ENCODE measurements at regions not wholly inside any gene's neighbourhood (a gene's known extent, or its start where the extent isn't known, plus 50 kb on each side); places are given as distances from the start of the nearest gene placed in this dataset.

- TF ChIP-seq EZH2phosphoT487 (IDR thresholded peaks at IDR 0.05; ENCODE audit: low read depth, severe bottlenecking, unreplicated experiment) = no peak
- TF ChIP-seq CTCF (IDR thresholded peaks at IDR 0.05; ENCODE audit: poor library complexity) = no peak
- TF ChIP-seq EZH2 (IDR thresholded peaks at IDR 0.05; ENCODE audit: borderline replicate concordance) = no peak
- Histone ChIP-seq H2AFZ (no peak overlapping the region), H3K27ac (no peak overlapping the region), H3K79me2 (no peaks in the 10 kb centered on the region), H3K9me3 (ENCODE audit: low read depth) (no peaks in the 10 kb centered on the region), H3K4me1 (ENCODE audit: insufficient read depth) (no peaks in the 10 kb centered on the region), H3K4me3 (no peak overlapping the region), H3K9me2 (replicated peaks; ENCODE audit: insufficient read depth) (no peaks in the 10 kb centered on the region), H3K4me2 (no peak overlapping the region), H3K36me3 (replicated peaks; ENCODE audit: insufficient read depth, low read depth) (no peaks in the 10 kb centered on the region), H3K27me3 (no peaks in the 10 kb centered on the region), H4K20me1 (ENCODE audit: insufficient read depth, poor library complexity, severe bottlenecking) (no peaks in the 10 kb centered on the region)
- no peak for DNase-seq (ENCODE audit: low spot score)
- 67% methylated on average over 1 of the region's 1 CpG for WGBS (ENCODE audit: low lambda C conversion rate, missing lambda C conversion rate)
Measured at GRCh38 chr6:92188016-92188415, 1231.3 kb downstream of the EPHA7 start.

- no peaks in the 10 kb centered on the region for H3K9me3 ChIP-seq (ENCODE audit: low read depth)
- 68% methylated on average over 3 of the region's 3 CpGs for WGBS (ENCODE audit: low lambda C conversion rate, missing lambda C conversion rate)
Measured at GRCh38 chr6:92184933-92185332, 1234.4 kb downstream of the EPHA7 start.

GRCh38 chr6:92181347-92181746, 1238.0 kb downstream of the EPHA7 start:
- no peaks in the 10 kb centered on the region for H3K79me2 ChIP-seq
- no peaks in the 10 kb centered on the region for H3K36me3 ChIP-seq (replicated peaks; ENCODE audit: insufficient read depth, low read depth)
- TF ChIP-seq EZH2 (IDR thresholded peaks at IDR 0.05; ENCODE audit: borderline replicate concordance) = no peak
- TF ChIP-seq CTCF (IDR thresholded peaks at IDR 0.05; ENCODE audit: poor library complexity) = no peak
- TF ChIP-seq EZH2phosphoT487 (IDR thresholded peaks at IDR 0.05; ENCODE audit: low read depth, severe bottlenecking, unreplicated experiment) = no peak
- H3K9me2 ChIP-seq (replicated peaks; ENCODE audit: insufficient read depth) = no peaks in the 10 kb centered on the region
- no peak overlapping the region for H2AFZ ChIP-seq
- H3K4me2 ChIP-seq = no peak overlapping the region
- H3K9me3 ChIP-seq (ENCODE audit: low read depth) = no peaks in the 10 kb centered on the region
- no peak overlapping the region for H3K27ac ChIP-seq
- no peaks in the 10 kb centered on the region for H4K20me1 ChIP-seq (ENCODE audit: insufficient read depth, poor library complexity, severe bottlenecking)
- no peaks in the 10 kb centered on the region for H3K27me3 ChIP-seq
- DNase-seq (ENCODE audit: low spot score) = no peak
- WGBS (ENCODE audit: low lambda C conversion rate, missing lambda C conversion rate) = 95% methylated on average over 4 of the region's 4 CpGs
- no peak overlapping the region for H3K4me3 ChIP-seq
- H3K4me1 ChIP-seq (ENCODE audit: insufficient read depth) = no peaks in the 10 kb centered on the region

More at GRCh38 chr6:92184933-92185332, 1234.4 kb downstream of the EPHA7 start:
- H3K4me3 ChIP-seq = no peak overlapping the region
- H3K79me2 ChIP-seq = no peaks in the 10 kb centered on the region
- H3K36me3 ChIP-seq (replicated peaks; ENCODE audit: insufficient read depth, low read depth) = no peaks in the 10 kb centered on the region
- H3K4me2 ChIP-seq = no peak overlapping the region
- H3K9me2 ChIP-seq (replicated peaks; ENCODE audit: insufficient read depth) = no peaks in the 10 kb centered on the region
- no peak overlapping the region for H3K27ac ChIP-seq
- H4K20me1 ChIP-seq (ENCODE audit: insufficient read depth, poor library complexity, severe bottlenecking) = no peaks in the 10 kb centered on the region
- no peaks in the 10 kb centered on the region for H3K4me1 ChIP-seq (ENCODE audit: insufficient read depth)
- DNase-seq (ENCODE audit: low spot score) = no peak
- H3K27me3 ChIP-seq = no peaks in the 10 kb centered on the region
- H2AFZ ChIP-seq = no peak overlapping the region
- TF ChIP-seq CTCF (IDR thresholded peaks at IDR 0.05; ENCODE audit: poor library complexity) (no peak), EZH2 (IDR thresholded peaks at IDR 0.05; ENCODE audit: borderline replicate concordance) (no peak), EZH2phosphoT487 (IDR thresholded peaks at IDR 0.05; ENCODE audit: low read depth, severe bottlenecking, unreplicated experiment) (no peak)

GRCh38 chr6:92180090-92180489, 1239.3 kb downstream of the EPHA7 start:
- no peak for DNase-seq (ENCODE audit: low spot score)
- Histone ChIP-seq H3K4me1 (ENCODE audit: insufficient read depth) (no peaks in the 10 kb centered on the region), H3K4me2 (no peak overlapping the region), H3K9me2 (replicated peaks; ENCODE audit: insufficient read depth) (no peaks in the 10 kb centered on the region), H4K20me1 (ENCODE audit: insufficient read depth, poor library complexity, severe bottlenecking) (no peaks in the 10 kb centered on the region), H3K27ac (no peak overlapping the region), H3K36me3 (replicated peaks; ENCODE audit: insufficient read depth, low read depth) (no peaks in the 10 kb centered on the region), H3K79me2 (no peaks in the 10 kb centered on the region), H3K9me3 (ENCODE audit: low read depth) (no peaks in the 10 kb centered on the region), H2AFZ (no peak overlapping the region), H3K27me3 (no peaks in the 10 kb centered on the region), H3K4me3 (no peak overlapping the region)
- TF ChIP-seq EZH2 (IDR thresholded peaks at IDR 0.05; ENCODE audit: borderline replicate concordance) (no peak), EZH2phosphoT487 (IDR thresholded peaks at IDR 0.05; ENCODE audit: low read depth, severe bottlenecking, unreplicated experiment) (no peak), CTCF (IDR thresholded peaks at IDR 0.05; ENCODE audit: poor library complexity) (no peak)
- 76% methylated on average over 2 of the region's 2 CpGs for WGBS (ENCODE audit: low lambda C conversion rate, missing lambda C conversion rate)

All from hepatocyte (in vitro differentiated cells).